Smooth muscle cell of the brain vasculature (primary cell): ENCODE measurements at regions not wholly inside any gene's neighbourhood (a gene's known extent, or its start where the extent isn't known, plus 50 kb on each side); places are given as distances from the start of the nearest gene placed in this dataset.
"Not testable (repeated sequence)": the region's sequence is repeated elsewhere in the genome, so short reads cannot be mapped to it uniquely, and the experiment has no call there.

Experiments used
- DNase-seq: peaks from one replicate; pipeline ENCODE4 v3.0.0-alpha.2; 2012; ENCODE audit warnings: low read depth, low spot score

DNA sequence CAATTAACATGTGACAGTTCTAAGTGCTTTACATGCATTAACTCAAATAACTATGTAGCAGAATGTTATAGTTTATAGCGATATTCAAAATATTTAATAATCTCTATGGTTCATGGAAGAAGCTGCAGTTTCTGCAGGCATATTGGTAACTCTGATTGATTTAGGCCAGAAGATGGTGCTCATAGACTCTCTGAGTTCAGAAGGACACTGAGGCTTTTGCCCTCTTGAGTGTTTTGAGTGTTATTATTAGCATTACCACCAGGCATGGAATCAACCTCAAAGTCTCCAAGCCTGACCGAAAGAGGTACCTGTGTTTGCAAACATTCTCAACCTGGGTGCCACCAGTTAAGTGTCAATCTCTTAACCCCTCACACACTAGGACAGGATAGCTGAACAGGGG is 792.3 kb upstream of the PCDH7 start:
- DNase-seq, result no peak

DNA sequence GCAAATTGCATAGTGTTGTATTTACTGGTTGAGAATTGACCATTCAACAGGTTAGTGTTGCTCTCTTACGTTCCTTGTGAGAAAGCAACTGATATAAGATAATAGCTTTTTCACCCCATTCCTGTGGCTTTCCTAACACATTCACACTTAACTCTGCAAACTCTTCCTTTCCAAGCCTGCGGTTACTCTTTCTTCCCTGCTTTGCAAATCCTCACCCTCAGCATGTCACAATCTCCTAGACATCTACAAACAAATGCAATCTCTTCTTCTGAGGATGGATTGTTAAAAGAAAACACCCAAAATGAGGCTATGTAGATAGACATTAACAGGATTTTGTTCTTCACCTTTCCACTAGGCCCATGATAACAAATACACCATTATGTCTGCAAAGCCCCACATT is 771.7 kb upstream of the PCDH7 start:
- DNase-seq, result no peak

DNA sequence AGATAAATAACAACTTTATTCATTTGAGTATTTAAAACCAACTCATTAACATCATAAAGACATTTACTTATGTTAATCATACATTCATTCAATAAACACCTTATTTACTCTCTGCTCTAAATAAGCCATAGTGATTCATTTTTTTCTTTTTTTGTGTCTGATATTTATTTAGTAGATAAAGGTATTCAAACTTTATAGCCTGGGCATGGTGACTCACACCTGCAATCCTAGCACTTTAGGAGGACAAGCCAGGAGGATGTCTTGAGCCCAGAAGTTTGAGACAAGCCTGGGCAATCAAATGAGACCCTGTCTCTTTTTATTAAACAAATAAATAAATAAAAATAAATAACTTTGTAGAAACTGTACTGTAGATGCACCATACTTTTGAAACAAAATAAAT is 771.3 kb upstream of the PCDH7 start:
- no peak for DNase-seq

DNA sequence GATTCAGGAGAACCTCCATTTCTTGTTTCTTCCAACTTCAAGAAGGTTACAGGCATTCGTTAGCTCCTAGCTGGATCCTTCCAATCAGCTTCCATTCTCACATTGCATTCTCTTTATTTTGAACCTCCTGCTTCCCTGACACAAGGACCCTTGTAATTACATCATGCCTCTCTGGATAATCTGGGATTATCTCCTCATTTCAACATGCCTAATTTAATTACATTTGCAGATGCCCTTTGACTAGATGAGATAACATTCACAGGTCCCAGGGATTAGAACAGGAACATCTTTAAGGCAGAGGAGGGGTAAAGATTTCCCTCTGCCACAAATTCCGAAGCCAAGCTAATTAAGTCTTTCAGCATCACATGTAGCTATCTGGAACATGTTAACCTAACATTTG is 753.8 kb upstream of the PCDH7 start:
- DNase-seq, result no peak

DNA sequence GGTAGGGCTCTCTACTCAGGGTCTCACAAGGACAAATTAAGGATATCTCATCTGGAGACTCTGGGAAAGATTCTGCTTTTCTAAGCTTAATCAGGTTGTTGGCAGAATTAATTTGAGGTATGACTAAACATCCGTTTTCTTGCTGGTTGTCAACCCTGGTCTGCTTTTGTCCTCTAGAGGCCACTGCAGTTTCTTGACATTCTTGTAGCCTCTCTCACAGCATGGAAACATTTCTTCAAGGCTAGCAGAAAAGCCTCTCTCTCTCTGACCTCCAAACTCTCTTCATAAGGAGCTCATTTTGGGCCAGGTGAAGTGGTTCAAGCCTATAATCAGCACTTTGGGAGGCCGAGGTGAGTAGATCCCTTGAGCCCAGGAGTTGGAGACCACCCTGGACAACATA is 749.5 kb upstream of the PCDH7 start:
- no peak for DNase-seq

DNA sequence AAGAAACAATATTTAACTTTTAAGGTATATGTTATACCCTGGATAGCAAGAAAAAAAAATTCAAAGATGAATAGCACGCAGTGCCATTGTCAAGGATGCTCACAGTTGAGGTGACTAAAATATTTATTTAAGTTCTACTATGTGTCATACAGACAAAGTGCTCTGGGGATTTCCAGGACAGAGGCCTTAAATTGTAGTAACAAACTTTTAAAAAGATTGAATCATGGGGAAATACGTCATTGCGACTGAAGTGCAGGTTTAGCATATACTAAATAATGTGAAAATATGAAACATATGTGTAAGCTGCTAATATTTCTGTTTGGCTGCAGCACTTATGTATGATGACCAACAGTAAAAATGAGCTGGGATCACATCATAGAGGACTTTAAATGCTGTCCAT is 748.0 kb upstream of the PCDH7 start:
- DNase-seq, result no peak

DNA sequence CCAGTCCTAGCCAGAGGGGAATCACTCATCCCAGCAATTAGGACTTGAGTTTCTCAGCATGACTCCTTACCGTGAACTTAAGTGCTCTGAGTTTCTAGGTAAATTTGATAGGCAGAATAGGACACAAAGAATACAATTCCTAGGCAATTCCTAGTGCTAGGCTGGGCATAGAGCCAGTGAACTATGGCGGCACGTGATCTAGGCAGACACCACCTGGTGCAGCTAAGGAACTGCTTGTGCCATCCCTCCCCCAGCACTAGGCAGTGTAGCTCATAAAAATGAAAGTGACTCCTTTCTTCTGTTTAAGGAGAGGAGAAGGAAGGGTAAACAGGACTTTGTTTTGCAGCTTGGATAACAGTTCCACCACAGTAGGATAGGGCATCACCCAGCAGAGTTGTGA is 736.3 kb upstream of the PCDH7 start:
- DNase-seq, result no peak

DNA sequence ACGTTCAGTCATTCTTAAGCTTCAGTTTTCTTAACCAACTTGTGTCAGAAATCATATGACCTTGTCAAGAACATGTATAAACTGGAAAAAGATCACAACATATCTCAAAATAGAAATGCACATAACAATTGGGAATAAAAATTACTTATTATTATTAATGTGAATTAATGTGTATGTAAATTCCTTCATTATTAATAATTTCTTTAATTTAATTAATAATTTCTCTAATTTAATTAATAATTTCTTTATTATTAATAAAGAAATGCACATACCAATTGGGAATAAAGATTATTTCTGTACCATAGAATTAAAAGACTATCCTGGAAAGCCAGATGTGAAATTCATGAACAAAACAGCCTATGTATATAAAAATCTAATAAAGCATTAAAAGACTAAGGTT is 718.5 kb upstream of the PCDH7 start:
- no peak for DNase-seq

DNA sequence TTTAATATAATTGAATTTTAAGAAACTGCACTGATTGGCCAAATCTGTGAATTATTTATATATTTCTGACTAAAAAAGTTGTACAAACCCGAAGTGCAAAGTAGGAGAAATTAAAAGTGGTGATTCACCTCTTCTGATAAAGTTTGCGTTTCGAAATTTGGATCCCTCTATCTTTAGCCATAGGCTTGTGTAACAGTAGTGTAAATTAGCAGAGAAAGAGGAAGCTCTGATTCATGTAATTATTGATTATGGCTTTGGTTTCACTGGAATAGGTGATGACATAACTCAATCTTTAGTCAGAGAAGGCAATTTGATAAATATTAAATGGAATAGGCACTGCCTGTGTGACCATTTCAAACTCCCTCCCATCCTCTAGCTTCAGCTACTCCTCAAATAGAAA is 717.8 kb upstream of the PCDH7 start:
- DNase-seq, result no peak

DNA sequence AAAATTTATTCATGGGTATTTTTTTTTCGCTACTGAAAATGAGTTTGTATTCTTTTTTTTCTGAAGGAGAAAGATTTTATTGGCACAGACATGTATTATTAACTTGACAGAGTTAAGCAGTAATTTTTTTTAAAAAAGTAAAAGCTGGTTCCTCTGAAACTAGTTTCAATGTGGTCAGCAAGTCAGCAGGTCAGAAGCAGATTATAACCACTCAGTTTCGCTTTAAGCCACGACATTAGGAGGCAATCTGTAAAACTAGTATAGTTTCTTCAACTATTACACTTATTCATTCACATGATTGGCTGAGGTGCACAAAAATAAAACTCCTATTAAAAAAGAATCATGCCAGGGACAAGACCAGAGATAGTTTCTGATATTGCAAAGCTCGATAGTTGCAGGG is 714.2 kb upstream of the PCDH7 start:
- no peak for DNase-seq

DNA sequence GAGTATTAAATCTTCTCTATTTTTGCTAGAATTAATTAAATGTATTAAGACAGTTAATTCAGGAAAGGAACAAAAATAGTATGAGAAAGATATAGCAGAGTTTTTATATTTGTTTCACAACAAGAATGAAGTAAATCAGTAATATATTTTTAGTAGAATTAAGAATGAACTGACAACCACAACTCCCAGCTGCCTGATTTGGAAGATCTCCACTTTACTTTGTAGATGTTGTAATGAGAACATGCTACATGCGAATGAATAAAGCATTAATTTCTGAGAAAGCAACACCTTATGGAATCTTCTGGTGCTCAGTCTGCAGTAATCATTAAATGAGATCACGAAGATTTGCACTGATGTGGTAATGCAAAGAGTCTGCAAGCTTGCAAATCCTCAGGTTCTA is 695.6 kb upstream of the PCDH7 start:
- no peak for DNase-seq

DNA sequence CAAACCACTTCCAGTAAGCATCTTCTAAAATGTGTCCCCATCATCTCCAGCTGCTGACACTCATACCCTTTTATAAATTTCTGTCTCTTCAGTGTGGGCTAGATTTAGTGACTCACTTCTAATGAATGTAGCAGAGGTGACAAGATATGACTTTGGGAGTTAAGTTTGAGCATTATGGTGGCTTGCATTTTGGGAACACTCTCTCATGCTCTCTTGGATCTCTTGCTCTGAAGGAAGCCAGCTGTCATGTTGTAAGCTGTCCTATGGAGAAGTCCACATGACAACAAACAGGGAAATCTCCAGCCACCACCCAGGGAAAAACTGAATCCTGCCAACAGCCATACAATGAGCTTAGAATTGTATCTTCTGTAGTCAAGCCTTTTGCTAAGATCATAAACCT is 691.3 kb upstream of the PCDH7 start:
- no peak for DNase-seq

DNA sequence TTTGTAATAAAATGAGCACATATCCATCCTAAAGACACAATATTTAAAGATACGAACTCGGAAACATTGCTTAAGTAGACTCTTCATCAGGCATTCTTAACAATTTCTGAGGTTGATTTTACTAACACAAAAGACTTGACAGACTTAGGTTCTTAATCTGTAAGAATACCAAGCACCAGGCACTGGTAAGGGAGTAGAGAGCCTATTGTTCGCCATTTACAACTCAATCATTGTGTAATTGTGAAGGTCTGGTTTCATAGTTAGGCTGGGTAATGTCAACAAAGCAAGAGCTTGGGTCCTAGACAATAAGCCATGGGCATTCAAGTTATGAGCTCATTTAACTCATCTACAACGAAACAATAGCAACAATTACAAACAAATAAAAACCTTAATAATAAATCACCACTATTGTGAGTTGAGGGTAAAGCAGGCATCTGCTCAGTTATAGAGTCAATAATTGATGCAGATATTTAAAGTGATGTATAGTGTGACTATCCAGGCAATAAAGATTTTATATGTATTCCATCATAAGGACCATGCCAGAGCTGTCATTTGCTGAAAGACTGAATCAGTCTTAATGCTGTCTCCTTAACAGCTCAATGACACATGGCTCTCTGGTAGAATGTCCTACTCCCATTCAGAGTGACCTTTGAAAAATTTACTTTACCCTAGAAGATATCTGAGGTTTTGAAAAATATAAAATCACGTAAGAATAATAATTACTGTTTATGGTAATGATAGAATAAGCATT is 664.0 kb upstream of the PCDH7 start:
- DNase-seq, result no peak

DNA sequence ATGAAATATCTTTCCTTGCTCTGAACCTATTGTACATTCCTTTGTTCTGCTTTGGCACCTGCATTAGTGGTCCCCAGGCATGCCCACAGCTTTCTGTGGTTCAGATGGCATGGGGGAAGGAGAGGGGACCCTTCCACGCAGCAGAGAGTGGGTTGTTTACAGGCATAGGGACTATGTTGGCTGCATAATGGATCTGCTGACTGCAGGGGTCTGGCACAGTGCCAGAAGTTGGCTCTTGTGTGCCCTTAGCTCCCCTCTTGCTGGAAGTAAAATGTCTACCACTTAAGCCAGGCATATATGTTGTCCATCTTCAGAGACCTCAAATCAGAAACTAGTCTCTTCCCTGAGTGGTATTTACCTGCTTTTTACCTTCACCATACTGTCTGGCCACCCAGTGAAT is 651.9 kb upstream of the PCDH7 start:
- DNase-seq, result no peak

DNA sequence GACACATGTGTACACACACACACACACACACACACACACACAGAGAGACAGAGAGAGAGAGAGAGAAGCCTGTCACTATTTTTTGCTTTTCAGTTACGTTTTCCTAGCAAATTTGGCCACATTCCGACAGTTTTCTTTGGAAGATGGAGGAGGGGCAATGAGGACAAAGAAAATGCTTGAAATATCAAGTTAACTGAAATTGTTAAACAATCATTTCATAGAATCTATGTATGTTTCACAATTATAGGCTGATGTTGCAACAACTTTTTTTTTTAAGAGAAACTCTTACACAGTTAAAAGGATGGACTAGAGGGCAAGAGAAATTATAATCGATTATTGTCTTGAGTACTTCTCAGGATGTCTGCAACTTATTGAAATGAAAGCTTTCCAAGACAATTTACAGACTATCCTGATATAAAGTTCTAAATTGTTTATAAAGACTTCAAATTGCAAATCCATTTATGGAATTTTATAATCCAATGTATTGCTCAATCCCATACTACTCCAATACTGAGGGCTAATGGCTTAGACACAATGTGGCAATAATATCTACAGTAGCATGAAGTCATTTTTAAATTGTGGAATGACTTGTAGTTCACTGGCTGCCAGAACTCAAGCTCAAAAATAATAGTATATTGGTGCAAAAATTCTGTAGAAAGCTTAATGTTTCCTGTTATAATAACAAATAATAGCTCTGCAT is 647.0 kb upstream of the PCDH7 start:
- no peak for DNase-seq

DNA sequence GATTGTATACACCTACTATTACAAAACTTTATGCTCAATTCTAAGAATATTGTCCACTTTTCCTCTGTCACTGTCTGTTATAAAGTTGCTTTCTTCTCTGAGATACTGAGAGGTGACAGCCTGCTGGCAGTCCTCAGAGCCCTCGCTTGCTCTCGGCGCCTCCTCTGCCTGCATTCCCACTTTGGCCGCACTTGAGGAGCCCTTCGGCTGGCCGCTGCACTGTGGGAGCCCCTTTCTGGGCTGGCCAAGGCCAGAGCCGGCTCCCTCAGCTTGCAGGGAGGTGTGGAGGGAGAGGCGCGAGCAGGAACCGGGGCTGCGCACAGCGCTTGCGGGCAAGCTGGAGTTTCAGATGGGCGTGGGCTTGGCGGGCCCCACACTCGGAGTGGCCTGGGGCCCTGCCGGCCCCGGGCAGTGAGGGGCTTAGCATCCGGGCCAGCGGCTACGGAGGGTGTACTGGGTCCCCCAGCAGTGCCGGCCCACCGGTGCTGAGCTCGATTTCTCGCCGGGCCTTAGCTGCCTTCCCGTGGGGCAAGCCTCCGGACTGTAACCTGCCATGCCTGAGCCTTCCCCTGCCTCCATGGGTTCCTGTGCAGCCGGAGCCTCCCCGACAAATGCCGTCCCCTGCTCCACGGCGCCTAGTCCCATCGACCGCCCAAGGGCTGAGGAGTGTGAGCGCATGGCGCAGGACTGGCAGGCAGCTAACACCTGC is 627.6 kb upstream of the PCDH7 start:
- DNase-seq, result not testable (repeated sequence)

DNA sequence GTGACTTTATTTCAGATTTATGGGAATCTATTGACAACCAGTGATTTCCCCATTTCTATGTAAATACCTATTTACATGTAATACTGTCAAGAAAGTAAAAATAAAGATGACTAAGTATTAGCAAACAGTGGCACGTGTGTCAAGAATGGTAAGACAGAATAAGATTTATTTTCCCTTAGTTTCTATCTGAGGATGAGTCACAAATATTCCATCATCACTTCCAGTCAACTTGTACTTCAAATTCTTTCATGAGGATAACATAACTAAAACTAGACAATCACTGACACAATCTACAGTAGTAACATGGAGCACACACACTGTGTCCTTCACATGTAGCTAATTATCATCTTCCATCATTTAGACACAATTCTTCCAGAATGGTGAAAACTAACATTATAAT is 625.3 kb upstream of the PCDH7 start:
- no peak for DNase-seq

DNA sequence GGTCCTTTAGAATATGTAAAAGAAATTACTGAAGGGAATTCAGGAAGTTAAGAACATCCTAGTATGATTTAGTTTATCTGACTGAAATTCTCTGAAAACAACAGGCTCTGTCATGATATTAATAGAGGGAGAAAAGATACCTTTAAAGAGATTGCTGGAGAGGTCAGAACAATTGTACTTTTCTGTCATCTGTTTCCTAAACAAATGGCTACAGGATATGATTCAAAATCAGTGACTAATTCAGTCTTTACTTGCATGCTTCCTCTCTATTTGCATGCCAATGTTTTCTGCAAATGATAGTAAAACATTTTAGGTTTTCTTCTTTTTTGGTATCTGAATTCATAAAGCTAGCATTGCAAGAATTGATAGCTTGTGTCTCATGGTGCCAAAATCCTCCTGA is 616.7 kb upstream of the PCDH7 start:
- DNase-seq, result no peak

DNA sequence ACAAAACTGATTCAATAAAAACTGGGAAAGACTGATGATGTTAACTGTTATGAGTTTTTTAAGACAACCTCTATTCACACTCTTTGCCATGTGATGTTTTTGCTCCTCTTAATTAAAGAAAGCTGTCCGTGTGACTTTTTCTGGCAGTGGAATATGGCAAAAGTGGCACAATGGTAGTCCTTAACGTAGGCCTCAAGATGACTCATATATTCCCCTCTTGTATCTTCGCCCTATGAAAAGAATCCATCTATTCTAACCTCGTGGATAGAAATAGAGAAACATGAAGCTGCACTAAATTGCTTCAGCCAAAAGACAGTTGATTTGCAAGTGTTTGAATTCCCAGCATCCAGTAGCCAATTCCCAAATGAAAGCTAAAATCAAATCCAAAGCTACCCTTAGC is 603.8 kb upstream of the PCDH7 start:
- DNase-seq, result no peak

DNA sequence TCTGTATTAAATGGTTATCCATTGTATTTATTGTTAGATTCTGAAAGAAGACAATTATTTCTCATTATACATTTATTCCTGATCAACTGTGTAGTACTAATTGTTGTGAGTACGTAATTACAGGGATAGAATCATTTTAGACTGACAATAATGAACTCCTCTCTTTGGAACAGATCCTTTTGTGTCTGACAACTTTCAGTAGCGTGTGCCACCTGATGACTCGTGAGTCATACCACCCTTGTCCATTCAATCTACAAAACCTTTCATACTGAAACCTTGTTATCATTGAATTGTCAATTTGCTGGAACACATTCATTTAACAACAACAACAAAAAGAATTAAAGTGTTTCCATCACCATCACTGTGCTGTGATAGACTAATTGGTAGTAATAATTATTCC is 602.7 kb upstream of the PCDH7 start:
- DNase-seq, result no peak

DNA sequence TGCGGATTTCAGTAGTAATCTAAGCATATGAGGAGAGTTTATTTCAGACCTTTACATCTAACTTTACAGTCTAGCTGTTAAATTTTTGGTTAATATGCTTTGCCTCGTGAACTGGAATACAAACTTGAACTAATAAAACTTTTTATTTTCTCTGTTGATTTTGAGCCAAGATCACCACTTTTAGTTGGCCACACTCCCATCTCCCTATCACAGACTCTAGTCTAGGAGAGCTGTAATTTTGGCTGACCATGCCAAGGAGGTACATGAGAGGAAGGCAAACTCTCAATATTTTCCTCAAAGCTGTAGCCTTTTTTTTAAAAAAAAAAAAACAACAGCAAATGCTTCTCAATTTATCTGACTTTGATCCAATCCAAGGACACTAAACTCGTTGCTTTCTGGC is 597.5 kb upstream of the PCDH7 start:
- DNase-seq, result no peak

DNA sequence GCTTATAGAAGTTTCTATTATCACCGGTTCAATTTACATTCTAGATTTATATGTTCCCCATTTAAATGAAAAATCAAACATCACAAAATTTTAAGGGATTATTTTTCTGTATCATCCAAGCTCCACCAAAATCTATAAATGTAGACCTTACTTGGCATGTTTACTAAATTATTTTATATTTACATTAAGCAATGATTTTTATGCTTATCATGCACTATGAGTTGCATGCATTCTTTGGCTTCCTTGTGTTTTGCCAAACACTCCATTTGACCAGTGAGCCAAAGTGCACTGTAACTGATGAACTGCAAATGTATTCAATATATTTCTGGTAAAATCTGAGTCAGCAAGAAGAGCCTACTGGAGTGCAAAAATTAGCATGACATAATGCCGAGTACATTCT is 595.5 kb upstream of the PCDH7 start:
- not testable (repeated sequence) for DNase-seq

DNA sequence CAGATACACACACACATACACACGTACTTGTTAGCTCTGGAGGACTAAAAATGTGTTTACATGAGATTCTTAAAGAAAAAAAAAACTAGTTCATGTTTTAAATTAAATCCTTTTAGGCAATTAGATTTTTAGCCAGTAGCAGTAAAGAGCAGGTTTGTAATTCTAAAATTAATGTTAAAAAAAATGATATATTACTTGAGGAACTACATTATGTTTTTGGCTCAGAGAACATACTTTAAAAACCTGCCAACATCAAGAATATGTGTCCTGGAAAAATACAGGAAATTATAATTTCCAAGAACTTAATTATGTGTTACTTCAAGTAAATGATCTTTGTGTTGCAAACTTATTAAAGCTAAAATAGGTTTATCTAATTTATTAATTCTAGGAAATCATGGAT is 594.3 kb upstream of the PCDH7 start:
- no peak for DNase-seq
